Left ventricle myocardium inferior (tissue), 1 donor: ENCODE measurements at regions not wholly inside any gene's neighbourhood (a gene's known extent, or its start where the extent isn't known, plus 50 kb on each side); places are given as distances from the start of the nearest gene placed in this dataset.

Source experiments
- DNase-seq: peaks from one replicate; pipeline ENCODE4 v3.0.0-alpha.2; 2020
- H3K27ac ChIP-seq: fragments of 200-600 bp; replicated peaks from 2 replicates; pipeline ENCODE4 v1.8.0; 2021
- H3K27me3 ChIP-seq: fragments of 200-600 bp; 2 replicates; pipeline ENCODE4 v1.8.0; 2021; ENCODE audit warnings: low read depth
- H3K36me3 ChIP-seq: fragments of 200-600 bp; 2 replicates; pipeline ENCODE4 v1.8.0; 2021
- H3K4me1 ChIP-seq: fragments of 200-600 bp; 2 replicates; pipeline ENCODE4 v1.8.0; 2021
- H3K4me3 ChIP-seq: fragments of 200-600 bp; 2 replicates; pipeline ENCODE4 v1.8.0; 2021; ENCODE audit warnings: mild to moderate bottlenecking, moderate library complexity
- H3K9me3 ChIP-seq: fragments of 200-600 bp; replicated peaks from 2 replicates; pipeline ENCODE4 v1.8.0; 2021
- intact Hi-C: fragments of 100-400 bp; cut with micrococcal nuclease; formaldehyde crosslinking; loops from one replicate; pipeline ENCODE4 v1.11.0; 2022
- TF ChIP-seq, protein P1 (sequence below): fragments of 200-600 bp; IDR thresholded peaks from 2 replicates; pipeline ENCODE4 v1.8.0; 2021; ENCODE audit warnings: antibody characterized with exemption, mild to moderate bottlenecking, borderline replicate concordance
- donor health status: DM: no; HTN: yes; CAD: no; lungs with severe emphysema.

DNA sequence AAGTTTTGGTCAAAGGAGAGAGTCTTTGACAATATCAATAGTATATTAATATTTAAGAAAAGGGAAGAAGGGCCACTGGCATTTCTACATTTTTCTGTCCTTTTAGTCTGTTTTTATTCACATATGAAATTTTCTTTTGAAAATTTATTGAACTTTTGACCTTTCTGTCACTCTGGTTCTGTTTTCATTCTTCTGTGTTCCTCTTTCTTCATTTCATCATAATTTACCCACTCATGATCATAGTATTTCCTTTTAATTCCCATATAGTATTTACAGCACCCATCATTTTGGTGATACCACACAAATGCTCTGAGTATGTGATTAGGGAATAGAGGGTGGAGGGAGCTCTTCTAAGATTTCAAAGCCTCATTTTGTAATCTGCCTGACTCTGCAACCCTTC lies 142.8 kb downstream of the GJA1 start:
- Histone ChIP-seq H3K27ac (no peak overlapping the region), H3K9me3 (no peaks in the 10 kb centered on the region), H3K4me1 (peaks cover 16% of the 10 kb centered on the region), H3K4me3 (no peak overlapping the region), H3K27me3 (no peaks in the 10 kb centered on the region), H3K36me3 (no peaks in the 10 kb centered on the region)
- no peak for DNase-seq
- TF ChIP-seq, protein P1, sequence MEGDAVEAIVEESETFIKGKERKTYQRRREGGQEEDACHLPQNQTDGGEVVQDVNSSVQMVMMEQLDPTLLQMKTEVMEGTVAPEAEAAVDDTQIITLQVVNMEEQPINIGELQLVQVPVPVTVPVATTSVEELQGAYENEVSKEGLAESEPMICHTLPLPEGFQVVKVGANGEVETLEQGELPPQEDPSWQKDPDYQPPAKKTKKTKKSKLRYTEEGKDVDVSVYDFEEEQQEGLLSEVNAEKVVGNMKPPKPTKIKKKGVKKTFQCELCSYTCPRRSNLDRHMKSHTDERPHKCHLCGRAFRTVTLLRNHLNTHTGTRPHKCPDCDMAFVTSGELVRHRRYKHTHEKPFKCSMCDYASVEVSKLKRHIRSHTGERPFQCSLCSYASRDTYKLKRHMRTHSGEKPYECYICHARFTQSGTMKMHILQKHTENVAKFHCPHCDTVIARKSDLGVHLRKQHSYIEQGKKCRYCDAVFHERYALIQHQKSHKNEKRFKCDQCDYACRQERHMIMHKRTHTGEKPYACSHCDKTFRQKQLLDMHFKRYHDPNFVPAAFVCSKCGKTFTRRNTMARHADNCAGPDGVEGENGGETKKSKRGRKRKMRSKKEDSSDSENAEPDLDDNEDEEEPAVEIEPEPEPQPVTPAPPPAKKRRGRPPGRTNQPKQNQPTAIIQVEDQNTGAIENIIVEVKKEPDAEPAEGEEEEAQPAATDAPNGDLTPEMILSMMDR, result no peak
- intact Hi-C loops, result no loop called here

DNA sequence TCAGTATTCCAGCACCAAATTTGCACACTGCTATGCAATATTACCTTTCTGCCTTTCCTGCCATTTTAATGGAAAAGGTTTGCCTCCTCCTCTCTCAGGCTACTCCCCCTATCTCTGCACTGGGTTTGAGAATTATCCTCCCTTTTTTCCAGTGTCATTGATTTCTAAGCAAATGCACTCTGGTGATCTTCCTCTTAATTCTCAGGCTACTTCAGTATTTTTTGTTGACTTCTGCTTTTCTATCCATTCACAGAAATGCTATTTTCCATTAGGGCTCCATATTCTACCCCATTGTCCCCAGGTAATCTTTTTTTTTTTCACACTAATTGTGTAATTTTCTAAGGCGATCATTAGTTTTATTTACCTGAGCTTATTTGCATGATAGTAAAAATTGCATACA lies 144.0 kb downstream of the GJA1 start:
- no peak overlapping the region for H3K27ac ChIP-seq
- H3K36me3 ChIP-seq, result no peaks in the 10 kb centered on the region
- DNase-seq, result no peak
- H3K4me3 ChIP-seq, result no peak overlapping the region
- no peaks in the 10 kb centered on the region for H3K27me3 ChIP-seq
- H3K9me3 ChIP-seq, result no peaks in the 10 kb centered on the region
- TF ChIP-seq, protein P1, result no peak
- peaks cover 10% of the 10 kb centered on the region for H3K4me1 ChIP-seq
- intact Hi-C loops, result no loop called here

DNA sequence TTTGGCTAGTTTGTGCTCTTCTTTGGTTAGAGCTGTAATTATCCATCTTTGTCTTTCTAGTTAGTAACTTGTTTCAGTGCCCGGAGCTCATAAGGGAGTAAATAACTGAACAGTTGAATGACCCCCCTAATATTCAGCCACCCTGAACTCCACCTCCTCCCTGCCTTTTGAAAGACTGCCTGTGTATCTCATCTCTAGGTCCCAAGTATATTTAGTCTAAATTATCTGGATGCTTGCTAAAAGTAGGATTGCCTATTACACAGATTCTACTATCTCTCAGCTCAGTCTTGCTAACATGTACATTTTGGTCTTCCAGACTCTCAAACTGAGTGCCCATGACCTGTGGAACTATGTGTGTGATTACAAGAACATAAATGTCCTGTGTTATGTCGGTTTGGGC lies 145.9 kb downstream of the GJA1 start:
- intact Hi-C loops, result no loop called here
- Histone ChIP-seq H3K36me3 (no peaks in the 10 kb centered on the region), H3K9me3 (no peaks in the 10 kb centered on the region), H3K27me3 (no peaks in the 10 kb centered on the region), H3K4me1 (peaks cover 20% of the 10 kb centered on the region), H3K27ac (peak overlapping the region; percentile 46), H3K4me3 (no peak overlapping the region)
- TF ChIP-seq, protein P1, result no peak
- no peak for DNase-seq

DNA sequence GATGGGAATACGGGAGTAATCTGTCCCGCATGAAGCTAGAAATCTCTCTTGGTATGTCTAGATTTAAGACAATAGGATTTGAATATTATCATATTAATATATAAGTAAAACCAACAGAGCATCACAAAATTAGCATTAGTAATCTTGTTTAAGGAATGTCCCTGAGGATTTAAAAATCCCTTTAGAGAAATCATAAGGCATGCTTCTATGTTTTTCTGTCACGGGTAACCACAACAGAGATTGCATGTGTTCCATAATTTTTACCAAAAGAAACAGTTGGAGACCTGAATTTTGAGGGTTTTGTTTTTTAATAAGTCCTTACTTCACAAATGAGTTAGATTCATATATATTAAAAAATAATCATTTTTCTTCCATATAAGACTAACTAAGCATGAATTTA lies 146.8 kb downstream of the GJA1 start:
- no peak overlapping the region for H3K4me3 ChIP-seq
- H3K4me1 ChIP-seq, result peaks cover 20% of the 10 kb centered on the region
- no peaks in the 10 kb centered on the region for H3K36me3 ChIP-seq
- DNase-seq, result no peak
- H3K27me3 ChIP-seq, result no peaks in the 10 kb centered on the region
- intact Hi-C loops, result no loop called here
- TF ChIP-seq, protein P1, result no peak
- H3K9me3 ChIP-seq, result no peaks in the 10 kb centered on the region
- H3K27ac ChIP-seq, result peak overlapping the region; percentile 46

DNA sequence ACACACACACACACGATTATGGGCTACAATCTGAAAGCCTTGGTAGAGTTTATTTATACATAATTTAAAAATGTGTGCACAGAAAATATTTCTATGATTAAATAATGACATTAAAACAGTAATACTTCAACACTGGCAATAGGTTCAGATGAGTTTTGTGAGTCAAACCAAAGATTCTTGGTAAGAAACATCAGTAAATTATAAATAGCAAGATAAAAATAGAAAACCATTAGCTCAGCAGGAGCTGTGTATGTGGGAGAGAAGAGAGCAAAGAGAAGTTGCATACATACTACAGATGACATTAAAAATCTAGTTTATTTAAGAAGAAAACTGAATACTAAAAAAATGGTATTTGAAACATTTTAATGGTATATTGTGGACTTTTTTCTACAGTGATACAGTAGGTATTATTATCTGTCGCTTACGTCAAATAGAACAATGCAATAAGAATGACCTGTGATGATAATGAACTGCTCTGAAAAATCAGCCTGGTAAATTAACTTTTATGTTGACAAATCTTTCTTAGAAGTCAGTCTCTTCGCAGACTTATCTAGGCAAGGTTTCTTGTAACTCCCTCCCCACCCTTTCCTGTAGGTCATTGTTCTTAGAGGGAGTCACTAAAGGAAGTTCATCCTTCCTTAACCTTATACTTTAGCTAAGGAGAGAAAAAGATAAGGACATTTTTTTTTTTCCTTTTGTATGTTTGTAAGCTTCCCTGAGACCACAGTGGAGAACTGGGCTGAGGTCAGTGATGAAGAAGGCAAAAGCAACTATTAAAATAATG lies 149.3 kb downstream of the GJA1 start:
- intact Hi-C loops, result no loop called here
- peak overlapping the region; percentile 73 for H3K27ac ChIP-seq
- peak overlapping the region; percentile 13 for H3K4me3 ChIP-seq
- peaks cover 27% of the 10 kb centered on the region for H3K4me1 ChIP-seq
- no peaks in the 10 kb centered on the region for H3K27me3 ChIP-seq
- no peaks in the 10 kb centered on the region for H3K9me3 ChIP-seq
- TF ChIP-seq, protein P1, result no peak
- no peak for DNase-seq
- H3K36me3 ChIP-seq, result no peaks in the 10 kb centered on the region
